ENCODE measurements at regions not wholly inside any gene's neighbourhood (a gene's known extent, or its start where the extent isn't known, plus 50 kb on each side); places are given as distances from the start of the nearest gene placed in this dataset.
"Not testable (repeated sequence)": the region's sequence is repeated elsewhere in the genome, so short reads cannot be mapped to it uniquely, and the experiment has no call there.

DNA sequence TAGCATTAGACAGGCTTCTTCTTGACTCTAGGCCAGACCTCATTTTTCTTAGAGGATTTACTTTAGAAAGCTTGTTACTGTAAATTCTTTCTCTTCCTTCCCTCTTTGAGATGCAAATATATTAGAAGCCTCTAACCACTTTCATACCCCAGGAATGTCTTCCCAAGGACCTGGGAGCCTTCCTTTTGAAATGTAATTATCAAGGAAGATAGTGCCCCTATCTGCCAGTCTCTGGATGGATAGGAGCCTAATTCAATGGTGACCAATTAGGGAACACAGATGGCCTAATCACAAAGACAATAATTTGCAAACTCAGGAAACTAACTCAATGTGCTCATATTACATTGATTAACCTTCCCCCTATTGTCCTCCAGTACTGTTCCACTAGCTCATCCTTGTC lies 145.6 kb upstream of the DCAF8L1 start:
- Histone ChIP-seq H3K9me3 (ENCODE audit: control insufficient read depth, low read length) (no peaks in the 10 kb centered on the region), H3K14ac (ENCODE audit: low read length in 2 of 2) (no peak overlapping the region), H3K36me3 (ENCODE audit: control insufficient read depth in 1 of 2, insufficient read depth in 2 of 2, low read depth in 1 of 2, low read length in 2 of 2) (no peaks in the 10 kb centered on the region), H4K8ac (ENCODE audit: low read length) (no peak overlapping the region), H3K27ac (ENCODE audit: low read length, poor library complexity, severe bottlenecking) (no peak overlapping the region), H3K4me3 (ENCODE audit: insufficient read depth in 1 of 2, low read depth in 1 of 2, low read length in 2 of 2) (no peak overlapping the region), H2BK15ac (ENCODE audit: low read depth, poor library complexity, severe bottlenecking) (no peak overlapping the region), H2BK12ac (ENCODE audit: low read length in 2 of 2) (no peak overlapping the region), H3K4me2 (ENCODE audit: low read length, poor library complexity, severe bottlenecking) (no peak overlapping the region), H3K79me1 (replicated peaks; ENCODE audit: low read length, poor library complexity, severe bottlenecking) (no peaks in the 10 kb centered on the region), H2BK5ac (ENCODE audit: low read depth, low read length, poor library complexity, severe bottlenecking) (no peak overlapping the region), H2BK120ac (ENCODE audit: low read depth, low read length) (no peak overlapping the region), H3K18ac (ENCODE audit: low read depth in 1 of 2, low read length in 2 of 2) (no peak overlapping the region), H4K91ac (ENCODE audit: low read length) (no peak overlapping the region), H3K23ac (ENCODE audit: low read length in 2 of 2) (no peak overlapping the region), H3K9ac (ENCODE audit: low read length) (no peak overlapping the region), H2AK5ac (ENCODE audit: low read length, severe bottlenecking) (no peak overlapping the region), H3K4ac (ENCODE audit: low read depth in 1 of 2, low read length in 2 of 2) (no peak overlapping the region), H2AFZ (ENCODE audit: low read depth, low read length) (no peak overlapping the region), H3K4me1 (ENCODE audit: control insufficient read depth, insufficient read depth, low read depth, low read length) (no peaks in the 10 kb centered on the region), H3K27me3 (ENCODE audit: control insufficient read depth in 1 of 2, insufficient read depth in 1 of 2, low read length in 2 of 2) (no peaks in the 10 kb centered on the region)
- no peak for DNase-seq

- no peak overlapping the region for H4K8ac ChIP-seq (ENCODE audit: low read length)
- H3K79me1 ChIP-seq (replicated peaks; ENCODE audit: low read length, poor library complexity, severe bottlenecking): no peaks in the 10 kb centered on the region
- H2BK120ac ChIP-seq (ENCODE audit: low read depth, low read length): no peak overlapping the region
- DNase-seq: no peak
- no CpG with 5 or more reads among the region's 2 CpGs for WGBS
- H3K27me3 ChIP-seq (ENCODE audit: control insufficient read depth in 1 of 2, insufficient read depth in 1 of 2, low read length in 2 of 2): no peaks in the 10 kb centered on the region
- no peak overlapping the region for H2BK5ac ChIP-seq (ENCODE audit: low read depth, low read length, poor library complexity, severe bottlenecking)
- H3K23ac ChIP-seq (ENCODE audit: low read length in 2 of 2): no peak overlapping the region
- H3K36me3 ChIP-seq (ENCODE audit: control insufficient read depth in 1 of 2, insufficient read depth in 2 of 2, low read depth in 1 of 2, low read length in 2 of 2): no peaks in the 10 kb centered on the region
- H4K91ac ChIP-seq (ENCODE audit: low read length): no peak overlapping the region
- H3K4me2 ChIP-seq (ENCODE audit: low read length, poor library complexity, severe bottlenecking): no peak overlapping the region
- H3K4me3 ChIP-seq (ENCODE audit: insufficient read depth in 1 of 2, low read depth in 1 of 2, low read length in 2 of 2): no peak overlapping the region
- no peaks in the 10 kb centered on the region for H3K9me3 ChIP-seq (ENCODE audit: control insufficient read depth, low read length)
- no peak overlapping the region for H2AFZ ChIP-seq (ENCODE audit: low read depth, low read length)
- H2AK5ac ChIP-seq (ENCODE audit: low read length, severe bottlenecking): no peak overlapping the region
- no peak overlapping the region for H2BK12ac ChIP-seq (ENCODE audit: low read length in 2 of 2)
- H3K4ac ChIP-seq (ENCODE audit: low read depth in 1 of 2, low read length in 2 of 2): no peak overlapping the region
- H3K14ac ChIP-seq (ENCODE audit: low read length in 2 of 2): no peak overlapping the region
- H2BK15ac ChIP-seq (ENCODE audit: low read depth, poor library complexity, severe bottlenecking): no peak overlapping the region
- no peaks in the 10 kb centered on the region for H3K4me1 ChIP-seq (ENCODE audit: control insufficient read depth, insufficient read depth, low read depth, low read length)
- H3K9ac ChIP-seq (ENCODE audit: low read length): no peak overlapping the region
- H3K27ac ChIP-seq (ENCODE audit: low read length, poor library complexity, severe bottlenecking): no peak overlapping the region
- no peak overlapping the region for H3K18ac ChIP-seq (ENCODE audit: low read depth in 1 of 2, low read length in 2 of 2)
Observed at GRCh38 chrX:28124416-28124815, 143.2 kb upstream of the DCAF8L1 start.

DNA sequence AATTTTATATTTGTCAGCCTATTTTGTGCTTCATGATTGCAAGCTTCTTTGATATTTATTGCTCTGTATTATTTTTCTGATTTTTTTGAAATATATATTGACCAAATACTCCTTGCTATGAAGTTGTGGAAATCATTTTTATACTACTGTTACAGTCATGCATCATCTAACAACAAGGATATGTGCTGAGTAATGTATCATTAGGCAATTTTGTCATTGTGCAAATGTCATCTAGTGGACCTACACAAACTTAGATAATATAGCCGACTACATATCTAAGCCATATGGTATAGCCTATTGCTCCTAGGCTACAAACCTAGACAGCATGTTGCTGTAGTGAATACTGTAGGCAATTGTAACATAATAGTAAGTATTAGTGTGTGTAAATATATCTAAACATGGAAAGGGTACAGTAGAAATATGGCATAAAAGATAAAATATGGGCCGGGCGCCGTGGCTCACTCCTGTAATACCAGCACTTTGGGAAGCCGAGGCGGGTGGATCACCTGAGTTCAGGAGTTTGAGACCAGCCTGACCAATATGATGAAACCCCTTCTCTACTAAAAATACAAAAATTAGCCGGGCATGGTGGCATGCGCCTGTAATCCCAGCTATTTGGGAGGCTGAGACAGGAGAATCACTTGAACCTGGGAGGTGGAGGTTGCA lies 139.5 kb upstream of the DCAF8L1 start:
- H2BK5ac ChIP-seq (ENCODE audit: low read depth, low read length, poor library complexity, severe bottlenecking); H3K4ac ChIP-seq (ENCODE audit: low read depth in 1 of 2, low read length in 2 of 2); H2BK120ac ChIP-seq (ENCODE audit: low read depth, low read length); H3K18ac ChIP-seq (ENCODE audit: low read depth in 1 of 2, low read length in 2 of 2); H2BK15ac ChIP-seq (ENCODE audit: low read depth, poor library complexity, severe bottlenecking); H2BK12ac ChIP-seq (ENCODE audit: low read length in 2 of 2); H2AFZ ChIP-seq (ENCODE audit: low read depth, low read length); H3K14ac ChIP-seq (ENCODE audit: low read length in 2 of 2); H2AK5ac ChIP-seq (ENCODE audit: low read length, severe bottlenecking); H3K4me3 ChIP-seq (ENCODE audit: insufficient read depth in 1 of 2, low read depth in 1 of 2, low read length in 2 of 2); H3K9ac ChIP-seq (ENCODE audit: low read length); H3K4me1 ChIP-seq (ENCODE audit: control insufficient read depth, insufficient read depth, low read depth, low read length); H3K36me3 ChIP-seq (ENCODE audit: control insufficient read depth in 1 of 2, insufficient read depth in 2 of 2, low read depth in 1 of 2, low read length in 2 of 2); H4K91ac ChIP-seq (ENCODE audit: low read length); H3K27me3 ChIP-seq (ENCODE audit: control insufficient read depth in 1 of 2, insufficient read depth in 1 of 2, low read length in 2 of 2); H3K4me2 ChIP-seq (ENCODE audit: low read length, poor library complexity, severe bottlenecking); H3K23ac ChIP-seq (ENCODE audit: low read length in 2 of 2); H4K8ac ChIP-seq (ENCODE audit: low read length); DNase-seq; H3K79me1 ChIP-seq (replicated peaks; ENCODE audit: low read length, poor library complexity, severe bottlenecking); H3K9me3 ChIP-seq (ENCODE audit: control insufficient read depth, low read length); H3K27ac ChIP-seq (ENCODE audit: low read length, poor library complexity, severe bottlenecking): not testable (repeated sequence)
- 94% methylated on average over 3 of the region's 8 CpGs for whole genome bisulfite sequencing

DNA sequence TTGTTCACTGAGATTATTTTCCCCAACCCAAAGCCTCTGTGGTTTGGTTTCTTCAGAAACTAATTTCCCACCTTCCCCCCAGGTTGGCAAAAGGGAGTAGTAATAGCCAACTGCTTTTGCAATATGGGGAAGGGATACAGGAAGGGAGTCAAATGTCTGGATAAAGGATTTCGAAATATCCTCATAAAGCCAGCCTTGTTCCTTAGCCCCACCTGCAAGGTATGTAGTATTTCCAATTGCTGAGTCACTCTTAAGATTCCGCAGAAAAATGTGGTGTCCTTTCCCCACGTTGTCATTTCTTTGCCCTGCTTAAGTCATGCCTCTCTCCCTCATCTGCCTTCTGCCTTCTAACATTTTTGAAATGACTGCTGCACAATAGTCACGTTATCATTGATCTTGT lies 138.8 kb upstream of the DCAF8L1 start:
- no peak overlapping the region for H2AK5ac ChIP-seq (ENCODE audit: low read length, severe bottlenecking)
- H3K14ac ChIP-seq (ENCODE audit: low read length in 2 of 2): no peak overlapping the region
- H3K4me2 ChIP-seq (ENCODE audit: low read length, poor library complexity, severe bottlenecking): no peak overlapping the region
- no peak overlapping the region for H2BK12ac ChIP-seq (ENCODE audit: low read length in 2 of 2)
- no peak overlapping the region for H3K4ac ChIP-seq (ENCODE audit: low read depth in 1 of 2, low read length in 2 of 2)
- DNase-seq: no peak
- H3K9me3 ChIP-seq (ENCODE audit: control insufficient read depth, low read length): no peaks in the 10 kb centered on the region
- no peaks in the 10 kb centered on the region for H3K4me1 ChIP-seq (ENCODE audit: control insufficient read depth, insufficient read depth, low read depth, low read length)
- no peak overlapping the region for H3K9ac ChIP-seq (ENCODE audit: low read length)
- H3K23ac ChIP-seq (ENCODE audit: low read length in 2 of 2): no peak overlapping the region
- no peak overlapping the region for H2BK120ac ChIP-seq (ENCODE audit: low read depth, low read length)
- no peaks in the 10 kb centered on the region for H3K27me3 ChIP-seq (ENCODE audit: control insufficient read depth in 1 of 2, insufficient read depth in 1 of 2, low read length in 2 of 2)
- H4K91ac ChIP-seq (ENCODE audit: low read length): no peak overlapping the region
- no peak overlapping the region for H4K8ac ChIP-seq (ENCODE audit: low read length)
- H2BK5ac ChIP-seq (ENCODE audit: low read depth, low read length, poor library complexity, severe bottlenecking): no peak overlapping the region
- no peak overlapping the region for H2BK15ac ChIP-seq (ENCODE audit: low read depth, poor library complexity, severe bottlenecking)
- no peak overlapping the region for H2AFZ ChIP-seq (ENCODE audit: low read depth, low read length)
- H3K79me1 ChIP-seq (replicated peaks; ENCODE audit: low read length, poor library complexity, severe bottlenecking): no peaks in the 10 kb centered on the region
- H3K4me3 ChIP-seq (ENCODE audit: insufficient read depth in 1 of 2, low read depth in 1 of 2, low read length in 2 of 2): no peak overlapping the region
- no peaks in the 10 kb centered on the region for H3K36me3 ChIP-seq (ENCODE audit: control insufficient read depth in 1 of 2, insufficient read depth in 2 of 2, low read depth in 1 of 2, low read length in 2 of 2)
- no peak overlapping the region for H3K18ac ChIP-seq (ENCODE audit: low read depth in 1 of 2, low read length in 2 of 2)
- no peak overlapping the region for H3K27ac ChIP-seq (ENCODE audit: low read length, poor library complexity, severe bottlenecking)
- 67% methylated on average over 1 of the region's 4 CpGs for WGBS

All from mesenchymal stem cell (in vitro differentiated cells and primary cell).